Ishikawa (cell line): ENCODE measurements at regions not wholly inside any gene's neighbourhood (a gene's known extent, or its start where the extent isn't known, plus 50 kb on each side); places are given as distances from the start of the nearest gene placed in this dataset.

Experiments
- CEBPB ChIP-seq: IDR thresholded peaks from 2 replicates; pipeline ENCODE4 v1.6.1; 2012
- CREB1 ChIP-seq: IDR thresholded peaks from 2 replicates; pipeline ENCODE4 v1.6.1; 2012; ENCODE audit warnings: low read depth
- EGR1 ChIP-seq: IDR thresholded peaks from 2 replicates; pipeline ENCODE4 v1.6.1; 2012
- EP300 ChIP-seq: IDR thresholded peaks from 2 replicates; pipeline ENCODE4 v1.6.1; 2012; ENCODE audit warnings: borderline replicate concordance
- FOXM1 ChIP-seq: IDR thresholded peaks from 2 replicates; pipeline ENCODE4 v1.6.1; 2012; ENCODE audit warnings: low read depth, borderline replicate concordance
- MAX ChIP-seq: IDR thresholded peaks from 2 replicates; pipeline ENCODE4 v1.6.1; 2012
- NFIC ChIP-seq: IDR thresholded peaks from 2 replicates; pipeline ENCODE4 v1.6.1; 2012
- RAD21 ChIP-seq: IDR thresholded peaks from 2 replicates; pipeline ENCODE4 v1.6.1; 2012; ENCODE audit warnings: low read depth
- REST ChIP-seq: IDR thresholded peaks from 2 replicates; pipeline ENCODE4 v1.6.1; 2012; ENCODE audit warnings: low read depth, mild to moderate bottlenecking
- TAF1 ChIP-seq: IDR thresholded peaks from 2 replicates; pipeline ENCODE4 v1.6.1; 2012; ENCODE audit warnings: low read depth, mild to moderate bottlenecking
- TCF12 ChIP-seq: IDR thresholded peaks from 2 replicates; pipeline ENCODE4 v1.6.1; 2012; ENCODE audit warnings: low read depth
- TEAD4 ChIP-seq: IDR thresholded peaks from 2 replicates; pipeline ENCODE4 v1.6.1; 2012
- USF1 ChIP-seq: IDR thresholded peaks from 2 replicates; pipeline ENCODE4 v1.6.1; 2012
- YY1 ChIP-seq: IDR thresholded peaks from 2 replicates; pipeline ENCODE4 v1.6.1; 2012; ENCODE audit warnings: low read depth
- ZBTB7A ChIP-seq: IDR thresholded peaks from 2 replicates; pipeline ENCODE4 v1.6.1; 2012; ENCODE audit warnings: low read depth

- TF ChIP-seq TCF12: no peak
- no peak for TF ChIP-seq MAX
- TF ChIP-seq FOXM1: no peak
- no peak for TF ChIP-seq REST
- no peak for TF ChIP-seq NFIC
- no peak for TF ChIP-seq EGR1
- TF ChIP-seq ZBTB7A: no peak
- TF ChIP-seq CREB1: no peak
- TF ChIP-seq EP300: no peak
- TF ChIP-seq USF1: no peak
- no peak for TF ChIP-seq YY1
- no peak for TF ChIP-seq RAD21
- no peak for TF ChIP-seq CEBPB
- no peak for TF ChIP-seq TEAD4
- TF ChIP-seq TAF1: no peak
Observed at GRCh38 chr1:60697204-60697994, 385.0 kb upstream of the NFIA start.

- TF ChIP-seq TCF12 (no peak), USF1 (no peak), EGR1 (no peak), FOXM1 (no peak), MAX (no peak), YY1 (no peak), CEBPB (no peak), RAD21 (no peak), REST (no peak), ZBTB7A (no peak), TAF1 (no peak)
Observed at GRCh38 chr1:60696512-60696911, 385.8 kb upstream of the NFIA start.

GRCh38 chr1:60695716-60696171, 386.6 kb upstream of the NFIA start:
- TF ChIP-seq NFIC (no peak), EP300 (no peak), YY1 (no peak), EGR1 (no peak), MAX (no peak), TCF12 (no peak), USF1 (no peak), TAF1 (no peak), TEAD4 (no peak), REST (no peak), CREB1 (no peak), FOXM1 (no peak), CEBPB (no peak), RAD21 (no peak)

GRCh38 chr1:60694980-60695379, 387.4 kb upstream of the NFIA start:
- TF ChIP-seq CEBPB (no peak), TCF12 (no peak)
